ENCODE measurements at regions not wholly inside any gene's neighbourhood (a gene's known extent, or its start where the extent isn't known, plus 50 kb on each side); places are given as distances from the start of the nearest gene placed in this dataset.

DNA sequence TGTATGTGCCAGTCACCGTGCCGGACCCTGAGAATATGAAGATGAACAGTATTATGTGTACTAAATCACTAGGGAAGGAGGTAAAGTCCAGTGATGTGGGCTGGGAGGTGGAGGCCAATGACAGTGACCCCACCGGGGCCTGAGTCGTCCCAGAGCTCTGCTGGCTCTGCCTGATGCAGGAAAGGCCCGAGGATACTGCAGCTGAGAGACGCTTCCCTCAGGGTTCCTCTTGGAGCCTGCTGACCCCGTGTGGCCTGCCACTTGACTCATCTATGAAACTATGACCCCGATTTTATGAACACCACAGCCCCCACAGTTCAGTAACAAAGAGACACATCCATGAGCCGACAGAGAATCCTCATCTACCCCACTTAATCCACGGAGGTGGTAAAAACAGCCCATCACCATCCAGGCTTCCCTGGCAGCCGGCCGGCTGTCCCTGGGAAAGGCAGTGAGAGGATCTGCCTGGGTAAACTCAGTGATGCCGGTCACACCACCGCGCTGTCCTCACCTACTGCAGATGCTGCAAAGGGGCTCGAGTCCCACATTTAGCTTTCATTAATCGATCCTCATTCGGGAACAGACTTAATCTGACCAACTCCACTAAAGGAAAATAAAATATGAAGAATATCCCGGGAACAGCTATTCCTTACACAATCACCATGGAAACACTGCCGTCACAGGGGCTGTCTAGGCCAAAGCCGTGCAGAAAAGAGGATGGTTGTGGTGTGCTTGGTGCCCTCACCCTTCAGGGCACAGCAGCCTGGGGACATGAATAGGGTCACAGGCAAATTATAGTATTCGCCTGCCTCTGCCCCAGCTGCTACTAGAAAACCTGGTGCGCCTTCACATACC lies 82.9 kb downstream of the ARRDC4 start:
- intact Hi-C loops (cut with micrococcal nuclease; ENCODE audit: unreplicated experiment): no loop called here
- H4K20me1 ChIP-seq (ENCODE audit: insufficient read depth, low read length): no peaks in the 10 kb centered on the region
- H3K79me2 ChIP-seq (ENCODE audit: insufficient read depth, low read depth, low read length): no peaks in the 10 kb centered on the region
- DNase-seq (ENCODE audit: low spot score): no peak
- no TSS peak for BruUV-seq (replicated peaks)
- no peaks in the 10 kb centered on the region for H3K9me2 ChIP-seq (ENCODE audit: insufficient read depth, low read length)
- H2AFZ ChIP-seq (ENCODE audit: low read length): no peak overlapping the region
- H3K4me3 ChIP-seq (ENCODE audit: low read depth, low read length, poor library complexity, severe bottlenecking): no peak overlapping the region
- no peak overlapping the region for H3K27ac ChIP-seq (ENCODE audit: low read depth, low read length, poor library complexity, severe bottlenecking)
- H3K4me1 ChIP-seq (ENCODE audit: insufficient read depth, low read length, poor library complexity, severe bottlenecking): no peaks in the 10 kb centered on the region
- TF ChIP-seq, protein P1, sequence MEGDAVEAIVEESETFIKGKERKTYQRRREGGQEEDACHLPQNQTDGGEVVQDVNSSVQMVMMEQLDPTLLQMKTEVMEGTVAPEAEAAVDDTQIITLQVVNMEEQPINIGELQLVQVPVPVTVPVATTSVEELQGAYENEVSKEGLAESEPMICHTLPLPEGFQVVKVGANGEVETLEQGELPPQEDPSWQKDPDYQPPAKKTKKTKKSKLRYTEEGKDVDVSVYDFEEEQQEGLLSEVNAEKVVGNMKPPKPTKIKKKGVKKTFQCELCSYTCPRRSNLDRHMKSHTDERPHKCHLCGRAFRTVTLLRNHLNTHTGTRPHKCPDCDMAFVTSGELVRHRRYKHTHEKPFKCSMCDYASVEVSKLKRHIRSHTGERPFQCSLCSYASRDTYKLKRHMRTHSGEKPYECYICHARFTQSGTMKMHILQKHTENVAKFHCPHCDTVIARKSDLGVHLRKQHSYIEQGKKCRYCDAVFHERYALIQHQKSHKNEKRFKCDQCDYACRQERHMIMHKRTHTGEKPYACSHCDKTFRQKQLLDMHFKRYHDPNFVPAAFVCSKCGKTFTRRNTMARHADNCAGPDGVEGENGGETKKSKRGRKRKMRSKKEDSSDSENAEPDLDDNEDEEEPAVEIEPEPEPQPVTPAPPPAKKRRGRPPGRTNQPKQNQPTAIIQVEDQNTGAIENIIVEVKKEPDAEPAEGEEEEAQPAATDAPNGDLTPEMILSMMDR (conservative IDR thresholded peaks at IDR 0.05; ENCODE audit: low read length): no peak
- no peak for TF ChIP-seq EZH2phosphoT487 (IDR thresholded peaks at IDR 0.05; ENCODE audit: borderline replicate concordance, low read depth, low read length)
- no peaks in the 10 kb centered on the region for H3K36me3 ChIP-seq (ENCODE audit: insufficient read depth, low read length)
- no peak overlapping the region for H3K4me2 ChIP-seq (ENCODE audit: low read length)
- CTCF ChIA-PET (ENCODE audit: unreplicated experiment): no interaction called here
- POLR2A ChIA-PET: no interaction called here
- H3K9me3 ChIP-seq (ENCODE audit: low read length): no peaks in the 10 kb centered on the region

DNA sequence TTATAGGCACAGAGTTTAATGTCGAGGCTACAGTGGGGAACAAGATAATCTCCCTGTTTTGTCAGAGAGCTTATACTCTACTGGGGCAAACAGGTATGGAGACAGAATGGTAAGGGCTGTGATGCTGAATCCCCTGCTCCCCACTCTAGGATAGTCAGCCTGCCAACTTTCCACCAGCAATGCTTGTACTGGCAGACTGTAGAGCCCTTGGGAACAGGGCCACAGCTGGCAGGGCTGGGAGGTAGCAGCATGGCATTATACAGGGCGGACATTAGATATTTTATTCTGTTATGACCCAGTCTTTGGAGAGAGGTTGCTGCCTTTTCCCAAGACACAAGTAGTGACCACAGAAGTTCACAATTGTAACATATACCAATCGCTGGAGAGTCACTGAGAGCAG lies 91.2 kb downstream of the ARRDC4 start:
- no peak for TF ChIP-seq EZH2phosphoT487 (IDR thresholded peaks at IDR 0.05; ENCODE audit: borderline replicate concordance, low read depth, low read length)
- TF ChIP-seq, protein P1 (conservative IDR thresholded peaks at IDR 0.05; ENCODE audit: low read length): no peak
- BruUV-seq (replicated peaks): no TSS peak
- no peaks in the 10 kb centered on the region for H3K36me3 ChIP-seq (ENCODE audit: insufficient read depth, low read length)
- H3K4me1 ChIP-seq (ENCODE audit: insufficient read depth, low read length, poor library complexity, severe bottlenecking): no peaks in the 10 kb centered on the region
- H2AFZ ChIP-seq (ENCODE audit: low read length): no peak overlapping the region
- ChIA-PET CTCF (ENCODE audit: unreplicated experiment) (no interaction called here), POLR2A (no interaction called here)
- H3K9me2 ChIP-seq (ENCODE audit: insufficient read depth, low read length): no peaks in the 10 kb centered on the region
- H3K9me3 ChIP-seq (ENCODE audit: low read length): 0 out of 2 replicates have a peak, but pooled peaks cover 8% of the 10 kb centered on the region
- H3K27ac ChIP-seq (ENCODE audit: low read depth, low read length, poor library complexity, severe bottlenecking): no peak overlapping the region
- no peak for DNase-seq (ENCODE audit: low spot score)
- H3K4me2 ChIP-seq (ENCODE audit: low read length): no peak overlapping the region
- no peaks in the 10 kb centered on the region for H3K79me2 ChIP-seq (ENCODE audit: insufficient read depth, low read depth, low read length)
- no peak overlapping the region for H3K4me3 ChIP-seq (ENCODE audit: low read depth, low read length, poor library complexity, severe bottlenecking)
- intact Hi-C loops (cut with micrococcal nuclease; ENCODE audit: unreplicated experiment): no loop called here
- H4K20me1 ChIP-seq (ENCODE audit: insufficient read depth, low read length): no peaks in the 10 kb centered on the region

GRCh38 chr15:98057453-98057852 lies 97.0 kb downstream of the ARRDC4 start:
- CTCF ChIA-PET (ENCODE audit: unreplicated experiment): no interaction called here
- Histone ChIP-seq H3K9me2 (ENCODE audit: insufficient read depth, low read length) (no peaks in the 10 kb centered on the region), H3K9me3 (ENCODE audit: low read length) (0 out of 2 replicates have a peak, but pooled peaks cover 14% of the 10 kb centered on the region), H3K79me2 (ENCODE audit: insufficient read depth, low read depth, low read length) (no peaks in the 10 kb centered on the region), H3K36me3 (ENCODE audit: insufficient read depth, low read length) (no peaks in the 10 kb centered on the region), H3K4me1 (ENCODE audit: insufficient read depth, low read length, poor library complexity, severe bottlenecking) (no peaks in the 10 kb centered on the region), H2AFZ (ENCODE audit: low read length) (no peak overlapping the region), H3K27ac (ENCODE audit: low read depth, low read length, poor library complexity, severe bottlenecking) (no peak overlapping the region), H3K4me2 (ENCODE audit: low read length) (no peak overlapping the region), H3K4me3 (ENCODE audit: low read depth, low read length, poor library complexity, severe bottlenecking) (no peak overlapping the region), H4K20me1 (ENCODE audit: insufficient read depth, low read length) (no peaks in the 10 kb centered on the region)
- BruUV-seq (replicated peaks): no TSS peak
- POLR2A ChIA-PET: no interaction called here
- DNase-seq (ENCODE audit: low spot score): no peak
- TF ChIP-seq EZH2phosphoT487 (IDR thresholded peaks at IDR 0.05; ENCODE audit: borderline replicate concordance, low read depth, low read length): no peak
- TF ChIP-seq, protein P1 (conservative IDR thresholded peaks at IDR 0.05; ENCODE audit: low read length): no peak
- intact Hi-C loops (cut with micrococcal nuclease; ENCODE audit: unreplicated experiment): no loop called here
